OCI-LY7 (cell line): ENCODE measurements at regions not wholly inside any gene's neighbourhood (a gene's known extent, or its start where the extent isn't known, plus 50 kb on each side); places are given as distances from the start of the nearest gene placed in this dataset.

Experiments
- BruUV-seq: library from RNA; stranded (reverse); fragments of 400-500 nt; replicated peaks from 2 replicates; lab custom pipeline; 2021; lab: Mats Ljungman, UMichigan
- CTCF ChIA-PET: fragments of 300-600 bp; sonication (Branson Sonifier 250); formaldehyde crosslinking; loops from one replicate; lab custom pipeline; 2022; ENCODE audit warnings: antibody characterized with exemption; ENCODE audit not compliant: unreplicated experiment; lab: Charles Lee
- POLR2A ChIA-PET: fragments of 300-600 bp; sonication (Branson Sonifier 250); formaldehyde crosslinking; loops from one replicate; lab custom pipeline; 2022; ENCODE audit warnings: antibody characterized with exemption; lab: Charles Lee
- DNase-seq: peaks from one replicate; pipeline ENCODE4 v3.0.0-alpha.2; 2015; ENCODE audit warnings: low spot score
- H2AFZ ChIP-seq: fragments of 200-600 bp; sonication (generic), shearing (Covaris generic); 2 replicates; pipeline ENCODE4 v1.6.1; 2014; ENCODE audit warnings: mild to moderate bottlenecking, antibody characterized with exemption, low read length, moderate library complexity
- H3K27ac ChIP-seq: fragments of 200-600 bp; sonication (generic); 2 replicates; pipeline ENCODE4 v1.5.1; 2014; ENCODE audit warnings: mixed run types, low read depth, mild to moderate bottlenecking, moderate library complexity, low read length, inconsistent platforms; ENCODE audit not compliant: poor library complexity, severe bottlenecking
- H3K36me3 ChIP-seq: fragments of 200-600 bp; sonication (generic); 2 replicates; pipeline ENCODE4 v1.6.1; 2014; ENCODE audit warnings: mild to moderate bottlenecking, antibody characterized with exemption, low read length, moderate library complexity, mixed read lengths; ENCODE audit not compliant: insufficient read depth
- H3K4me1 ChIP-seq: fragments of 200-600 bp; sonication (generic); 2 replicates; pipeline ENCODE4 v1.5.1; 2014; ENCODE audit warnings: mild to moderate bottlenecking, low read length; ENCODE audit not compliant: insufficient read depth, poor library complexity, severe bottlenecking
- H3K4me2 ChIP-seq: fragments of 200-600 bp; sonication (generic); 2 replicates; pipeline ENCODE4 v1.6.1; 2014; ENCODE audit warnings: mild to moderate bottlenecking, low read length
- H3K4me3 ChIP-seq: fragments of 200-600 bp; sonication (generic); 2 replicates; pipeline ENCODE4 v1.5.1; 2014; ENCODE audit warnings: mild to moderate bottlenecking, low read depth, low read length; ENCODE audit not compliant: poor library complexity, severe bottlenecking
- H3K79me2 ChIP-seq: fragments of 200-600 bp; sonication (generic); 2 replicates; pipeline ENCODE4 v1.6.1; 2016; ENCODE audit warnings: low read depth, mild to moderate bottlenecking, low read length, moderate library complexity, mixed read lengths; ENCODE audit not compliant: insufficient read depth
- H3K9me2 ChIP-seq: fragments of 200-600 bp; sonication (generic); 2 replicates; pipeline ENCODE4 v1.6.1; 2016; ENCODE audit warnings: mild to moderate bottlenecking, low read length, mixed read lengths; ENCODE audit not compliant: insufficient read depth
- H3K9me3 ChIP-seq: fragments of 200-600 bp; sonication (generic); 2 replicates; pipeline ENCODE4 v1.6.1; 2014; ENCODE audit warnings: mild to moderate bottlenecking, mixed run types, low read length, mixed read lengths
- H4K20me1 ChIP-seq: fragments of 200-600 bp; sonication (generic); 2 replicates; pipeline ENCODE4 v1.6.1; 2014; ENCODE audit warnings: mild to moderate bottlenecking, antibody characterized with exemption, low read length, moderate library complexity, mixed read lengths; ENCODE audit not compliant: insufficient read depth
- EZH2phosphoT487 ChIP-seq: fragments of 200-600 bp; sonication (generic); IDR thresholded peaks from 2 replicates; pipeline ENCODE4 v1.6.1; 2018; ENCODE audit warnings: low read depth, borderline replicate concordance, mild to moderate bottlenecking, mixed run types, antibody characterized with exemption, low read length, moderate library complexity, mixed read lengths
- intact Hi-C: fragments of 100-400 bp; cut with micrococcal nuclease; formaldehyde crosslinking; loops from one replicate; pipeline ENCODE4 v1.10.0; 2022; ENCODE audit not compliant: unreplicated experiment
- TF ChIP-seq, protein P1 (sequence below): fragments of 200-600 bp; sonication (generic); conservative IDR thresholded peaks from 2 replicates; pipeline ENCODE4 v1.5.1; 2014; ENCODE audit warnings: mild to moderate bottlenecking, antibody characterized with exemption, low read length, moderate library complexity, mixed read lengths

DNA sequence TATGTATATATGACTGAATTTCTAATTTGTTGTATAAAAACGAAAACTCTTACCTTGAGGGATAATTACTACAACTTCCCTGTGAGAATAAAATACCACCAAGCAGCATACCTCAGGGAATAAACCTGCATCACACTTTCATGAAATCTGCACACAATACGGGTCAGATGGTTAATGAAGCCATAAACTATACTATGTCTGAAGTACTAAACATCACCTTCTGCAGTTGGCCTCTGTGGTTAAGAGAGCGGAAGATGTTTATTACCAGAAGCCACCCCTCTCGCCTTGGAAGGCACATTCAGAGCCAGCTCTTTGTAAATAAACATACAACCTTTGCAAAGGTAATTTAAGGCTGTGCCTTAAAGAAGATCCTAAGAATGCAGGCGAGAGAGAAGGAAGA, 462.1 kb upstream of the NR2F2 start:
- ChIA-PET CTCF (no interaction called here), POLR2A (no interaction called here)
- H3K27ac ChIP-seq: no peak overlapping the region
- no peak overlapping the region for H3K4me3 ChIP-seq
- DNase-seq: no peak
- H3K36me3 ChIP-seq: no peaks in the 10 kb centered on the region
- TF ChIP-seq, protein P1, sequence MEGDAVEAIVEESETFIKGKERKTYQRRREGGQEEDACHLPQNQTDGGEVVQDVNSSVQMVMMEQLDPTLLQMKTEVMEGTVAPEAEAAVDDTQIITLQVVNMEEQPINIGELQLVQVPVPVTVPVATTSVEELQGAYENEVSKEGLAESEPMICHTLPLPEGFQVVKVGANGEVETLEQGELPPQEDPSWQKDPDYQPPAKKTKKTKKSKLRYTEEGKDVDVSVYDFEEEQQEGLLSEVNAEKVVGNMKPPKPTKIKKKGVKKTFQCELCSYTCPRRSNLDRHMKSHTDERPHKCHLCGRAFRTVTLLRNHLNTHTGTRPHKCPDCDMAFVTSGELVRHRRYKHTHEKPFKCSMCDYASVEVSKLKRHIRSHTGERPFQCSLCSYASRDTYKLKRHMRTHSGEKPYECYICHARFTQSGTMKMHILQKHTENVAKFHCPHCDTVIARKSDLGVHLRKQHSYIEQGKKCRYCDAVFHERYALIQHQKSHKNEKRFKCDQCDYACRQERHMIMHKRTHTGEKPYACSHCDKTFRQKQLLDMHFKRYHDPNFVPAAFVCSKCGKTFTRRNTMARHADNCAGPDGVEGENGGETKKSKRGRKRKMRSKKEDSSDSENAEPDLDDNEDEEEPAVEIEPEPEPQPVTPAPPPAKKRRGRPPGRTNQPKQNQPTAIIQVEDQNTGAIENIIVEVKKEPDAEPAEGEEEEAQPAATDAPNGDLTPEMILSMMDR: no peak
- TF ChIP-seq EZH2phosphoT487: no peak
- intact Hi-C loops: no loop called here
- BruUV-seq: no TSS peak
- no peak overlapping the region for H2AFZ ChIP-seq
- no peaks in the 10 kb centered on the region for H3K79me2 ChIP-seq
- H3K9me2 ChIP-seq: no peaks in the 10 kb centered on the region
- no peaks in the 10 kb centered on the region for H3K4me1 ChIP-seq
- no peaks in the 10 kb centered on the region for H3K9me3 ChIP-seq
- H4K20me1 ChIP-seq: no peaks in the 10 kb centered on the region
- no peak overlapping the region for H3K4me2 ChIP-seq

DNA sequence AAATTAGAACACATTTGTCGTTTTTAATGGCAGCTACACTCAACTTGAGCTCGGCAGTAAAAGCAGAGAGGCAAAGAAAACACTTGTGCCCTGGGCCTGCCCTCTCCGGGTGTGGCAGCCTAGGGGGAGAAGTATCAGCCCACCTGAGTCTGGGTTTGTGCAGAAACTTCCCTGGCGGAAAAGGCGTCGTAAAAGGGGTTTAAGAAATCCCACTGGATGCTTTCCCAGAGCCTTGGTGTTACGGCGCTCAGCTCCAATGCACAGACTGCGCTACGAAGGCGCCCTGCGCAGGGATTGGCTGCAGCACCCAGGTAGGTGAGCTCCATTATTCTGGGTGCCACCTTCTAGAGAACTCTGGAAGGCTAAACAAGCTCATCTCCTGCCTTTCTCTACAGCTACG, 461.5 kb upstream of the NR2F2 start:
- POLR2A ChIA-PET: interaction anchor here (0.6 to 1.7 kb wide), 2 partner anchors 8 to 783 kb away, joined by 3 to 9 read pairs; no protein-coding TSS in a partner anchor
- H3K4me2 ChIP-seq: no peak overlapping the region

DNA sequence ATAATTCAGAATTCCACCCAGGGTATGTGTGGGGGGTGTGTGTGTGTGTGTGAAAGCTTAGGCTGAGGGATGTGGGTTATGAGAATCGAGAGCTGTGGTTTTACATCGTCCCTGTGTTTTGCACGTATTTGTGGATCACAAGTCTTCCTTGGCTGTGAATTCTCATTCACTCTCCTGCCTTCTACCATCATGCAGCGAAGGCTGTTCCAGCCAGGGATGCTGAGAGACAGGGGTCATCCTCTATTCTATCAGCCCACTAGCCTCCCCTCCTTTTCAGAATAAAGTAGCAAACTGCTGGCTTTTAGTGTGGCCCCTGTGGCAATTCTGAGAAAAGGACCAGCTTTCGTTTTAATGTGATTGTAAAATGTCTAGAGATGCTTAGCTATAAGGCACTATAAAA, 460.6 kb upstream of the NR2F2 start:
- Histone ChIP-seq H3K9me3 (no peaks in the 10 kb centered on the region), H3K4me1 (no peaks in the 10 kb centered on the region), H3K36me3 (no peaks in the 10 kb centered on the region), H3K4me2 (no peak overlapping the region), H3K79me2 (no peaks in the 10 kb centered on the region), H2AFZ (no peak overlapping the region), H3K4me3 (no peak overlapping the region), H3K27ac (no peak overlapping the region), H3K9me2 (no peaks in the 10 kb centered on the region), H4K20me1 (no peaks in the 10 kb centered on the region)
- TF ChIP-seq, protein P1: no peak
- no peak for TF ChIP-seq EZH2phosphoT487
- no TSS peak for BruUV-seq
- DNase-seq: no peak
- intact Hi-C loops: no loop called here
- ChIA-PET POLR2A (interaction anchor here (0.6 to 1.7 kb wide), 2 partner anchors 9 to 1101 kb away, joined by 3 to 9 read pairs; no protein-coding TSS in a partner anchor), CTCF (no interaction called here)

More for the DNA sequence above, 461.5 kb upstream of the NR2F2 start:
- Histone ChIP-seq H3K4me1 (no peaks in the 10 kb centered on the region), H2AFZ (no peak overlapping the region), H3K36me3 (no peaks in the 10 kb centered on the region), H3K79me2 (no peaks in the 10 kb centered on the region), H3K4me3 (no peak overlapping the region), H3K27ac (no peak overlapping the region), H4K20me1 (no peaks in the 10 kb centered on the region), H3K9me3 (no peaks in the 10 kb centered on the region), H3K9me2 (no peaks in the 10 kb centered on the region)
- DNase-seq: no peak
- BruUV-seq: no TSS peak
- TF ChIP-seq, protein P1: no peak
- TF ChIP-seq EZH2phosphoT487: no peak
- intact Hi-C loops: no loop called here
- CTCF ChIA-PET: no interaction called here
